ENCODE measurements at regions not wholly inside any gene's neighbourhood (a gene's known extent, or its start where the extent isn't known, plus 50 kb on each side); places are given as distances from the start of the nearest gene placed in this dataset.

DNA sequence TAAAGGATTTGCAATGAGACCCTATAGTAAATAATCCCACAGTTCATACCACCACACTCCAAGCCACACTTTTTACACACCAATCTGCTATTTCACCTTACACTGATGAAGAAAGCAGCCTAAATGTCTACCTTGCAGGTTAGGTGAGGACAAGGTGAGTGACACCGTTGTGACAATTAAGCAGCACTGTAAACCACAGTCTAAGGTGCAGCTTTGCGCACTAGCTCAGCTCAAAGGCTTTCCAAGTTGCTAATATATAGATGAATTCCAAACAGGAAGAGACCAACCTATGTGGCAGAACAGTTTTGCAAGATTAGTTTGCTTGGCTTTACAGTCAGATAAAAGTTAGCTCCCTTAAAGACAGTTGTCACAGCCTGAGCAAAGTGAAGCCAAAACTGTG, 429.5 kb upstream of the MARCKS start:
- DNase-seq, result no peak

GRCh38 chr6:113428702-113429101, 428.4 kb upstream of the MARCKS start:
- DNase-seq, result no peak

- no peak for DNase-seq
Measured at GRCh38 chr6:113432521-113433334, 424.4 kb upstream of the MARCKS start.

GRCh38 chr6:113433335-113433991, 423.7 kb upstream of the MARCKS start:
- DNase-seq, result no peak

- DNase-seq, result no peak
Measured at GRCh38 chr6:113434641-113435040, 422.5 kb upstream of the MARCKS start.

- no peak for DNase-seq
Measured at GRCh38 chr6:113437566-113437965, 419.6 kb upstream of the MARCKS start.

GRCh38 chr6:113439866-113440265, 417.3 kb upstream of the MARCKS start:
- no peak for DNase-seq

DNA sequence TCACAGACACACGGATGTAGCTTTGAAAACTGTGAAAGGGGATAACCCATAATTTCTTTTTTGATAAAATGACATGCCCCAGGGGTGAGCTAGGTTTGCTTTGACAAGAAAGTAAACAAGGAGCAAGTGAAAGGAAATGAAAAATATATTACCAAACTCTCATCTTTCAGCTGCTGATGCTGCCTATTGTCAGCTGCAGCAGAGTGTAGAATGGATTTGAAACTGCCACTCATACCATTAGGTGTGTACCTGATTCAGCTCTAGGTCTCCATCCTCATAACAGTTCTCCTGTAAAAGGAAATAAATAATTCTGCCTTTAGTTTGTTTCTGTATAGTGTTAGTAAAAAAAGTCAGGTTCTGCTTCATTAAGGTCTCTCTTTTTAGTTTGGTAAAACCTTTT, 415.1 kb upstream of the MARCKS start:
- DNase-seq, result no peak

- DNase-seq, result no peak
Measured at GRCh38 chr6:113445201-113445600, 411.9 kb upstream of the MARCKS start.

DNA sequence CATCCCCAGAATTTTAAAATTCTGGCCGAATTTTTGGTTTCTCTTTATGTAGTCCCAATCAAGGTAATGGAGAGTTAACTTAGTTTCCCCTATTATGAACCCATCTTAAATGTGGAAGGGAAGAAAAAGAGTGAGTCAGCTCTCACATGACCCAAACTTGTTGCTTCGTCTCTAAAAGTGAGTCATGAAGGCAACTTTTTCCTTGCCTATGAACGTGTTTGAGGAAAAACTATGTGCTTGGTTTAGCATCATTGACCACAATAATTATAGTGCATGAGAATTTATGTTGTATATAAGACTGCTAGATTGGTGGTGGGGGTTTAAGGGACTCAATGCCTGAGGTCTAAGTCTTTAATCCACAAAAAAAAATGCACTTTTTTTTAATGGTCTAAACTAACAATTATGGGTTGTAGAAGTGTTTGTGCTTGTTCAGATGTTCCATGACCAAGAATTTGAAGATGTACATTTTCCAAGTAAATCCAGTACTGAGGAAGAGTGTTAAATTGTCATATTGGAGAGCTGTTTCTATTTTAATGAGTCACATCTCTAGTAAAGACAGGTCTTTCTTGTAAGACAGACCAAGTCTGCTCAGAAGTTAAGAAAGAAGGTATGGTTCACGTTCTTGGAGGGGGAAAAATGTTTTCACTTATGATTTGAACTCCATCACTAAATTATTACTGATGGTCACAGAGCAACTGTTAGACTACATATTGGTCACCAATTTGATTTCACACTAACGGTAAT, 409.9 kb upstream of the MARCKS start:
- DNase-seq, result no peak

DNA sequence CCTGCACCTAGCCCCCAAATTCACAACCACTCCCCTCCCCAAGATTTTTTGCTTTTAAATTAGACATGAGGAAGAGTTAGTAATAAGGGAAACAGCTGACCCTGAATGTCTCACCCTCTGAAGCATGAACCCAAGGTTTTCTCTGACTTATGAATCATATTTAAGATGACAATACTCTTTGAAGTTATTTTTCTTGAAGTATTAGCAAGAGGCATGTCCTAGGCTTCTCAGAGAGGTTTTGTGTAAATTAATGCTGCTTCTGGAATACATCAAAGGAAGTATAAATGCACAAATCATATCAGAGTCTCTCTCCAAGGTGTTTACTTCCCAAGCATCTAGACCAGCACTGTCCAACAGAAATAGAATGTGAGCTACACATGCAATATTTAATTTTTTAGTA, 408.1 kb upstream of the MARCKS start:
- DNase-seq, result no peak

GRCh38 chr6:113450061-113450465, 407.1 kb upstream of the MARCKS start:
- DNase-seq, result no peak

GRCh38 chr6:113451049-113451448, 406.1 kb upstream of the MARCKS start:
- no peak for DNase-seq

- no peak for DNase-seq
Measured at GRCh38 chr6:113457198-113457597, 399.9 kb upstream of the MARCKS start.

GRCh38 chr6:113457751-113458150, 399.4 kb upstream of the MARCKS start:
- no peak for DNase-seq

DNA sequence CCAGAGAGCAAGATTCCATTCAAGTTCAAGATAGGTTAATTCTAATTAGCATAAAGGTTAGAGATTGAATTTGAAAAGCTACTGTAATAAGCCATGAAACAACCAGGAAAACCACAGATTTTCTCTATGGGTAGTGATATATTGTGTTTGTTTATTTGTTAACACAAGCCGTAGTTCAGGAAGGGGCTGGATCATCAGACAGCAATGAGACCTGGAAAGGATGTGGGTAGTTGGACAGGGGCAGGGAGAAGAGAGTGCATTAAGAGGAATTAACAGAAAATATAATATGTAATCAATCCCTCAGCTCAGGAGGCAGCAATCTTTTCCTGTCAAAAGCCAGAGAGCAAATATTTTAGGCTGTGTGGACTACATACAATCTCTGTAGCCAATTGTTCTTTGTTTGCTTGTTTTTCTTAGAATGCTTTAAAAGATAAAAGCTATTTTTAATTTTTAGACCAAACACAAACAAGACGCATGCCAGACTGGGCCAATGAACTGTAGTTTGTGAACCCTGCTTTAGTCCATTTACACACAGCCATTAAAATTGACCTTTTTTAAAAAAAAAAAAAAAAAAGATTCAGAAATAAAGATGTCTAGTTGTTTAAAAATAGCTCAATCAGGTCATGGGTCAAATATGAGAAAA, 398.7 kb upstream of the MARCKS start:
- no peak for DNase-seq

- no peak for DNase-seq
Measured at GRCh38 chr6:113461153-113461932, 395.8 kb upstream of the MARCKS start.

GRCh38 chr6:113464536-113464935, 392.6 kb upstream of the MARCKS start:
- DNase-seq, result no peak

DNA sequence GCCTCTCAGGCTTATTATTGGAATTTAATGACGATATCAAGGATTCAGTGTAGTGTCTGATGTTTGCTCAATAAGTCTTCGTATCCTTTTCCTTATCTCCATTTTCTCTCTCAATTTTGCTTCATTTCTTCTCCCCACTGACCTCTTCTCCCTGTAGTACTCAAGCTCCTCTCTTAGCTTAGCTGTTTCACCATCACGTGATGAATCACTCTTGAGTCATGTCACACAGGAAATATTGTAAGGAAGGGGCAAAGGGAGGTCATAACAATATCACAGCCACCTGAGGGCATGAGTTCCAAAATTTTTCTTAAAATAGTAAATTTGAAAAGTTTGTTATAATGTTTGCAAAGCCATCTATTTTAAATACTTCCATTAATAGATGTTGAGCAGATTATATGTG, 392.2 kb upstream of the MARCKS start:
- no peak for DNase-seq

DNA sequence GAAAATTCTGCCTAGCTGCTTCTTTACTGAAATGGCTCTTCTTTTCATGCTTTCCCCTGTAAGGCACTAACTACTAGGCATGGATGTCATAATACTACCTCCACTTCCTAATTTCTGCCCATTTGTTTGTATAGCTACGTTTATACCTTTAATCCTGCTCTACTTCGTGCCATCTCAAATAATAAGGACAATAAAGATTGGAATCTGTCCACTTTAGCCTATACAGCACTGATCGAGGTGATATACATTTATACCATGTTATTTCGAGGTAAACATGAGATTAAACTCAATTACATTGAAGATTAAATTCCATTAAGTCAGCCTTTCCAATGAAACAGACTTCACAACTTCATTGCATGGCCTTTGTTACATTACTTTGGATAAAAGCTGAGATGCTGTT, 390.6 kb upstream of the MARCKS start:
- no peak for DNase-seq

GRCh38 chr6:113475392-113475791, 381.8 kb upstream of the MARCKS start:
- DNase-seq, result no peak

Data from C1 segment of cervical spinal cord (tissue), 14 donors.